HEK293T (cell line): ENCODE measurements at regions not wholly inside any gene's neighbourhood (a gene's known extent, or its start where the extent isn't known, plus 50 kb on each side); places are given as distances from the start of the nearest gene placed in this dataset.
"Not testable (repeated sequence)": the region's sequence is repeated elsewhere in the genome, so short reads cannot be mapped to it uniquely, and the experiment has no call there.

ENCODE experiments used
- CTCF ChIA-PET: fragments of 350-600 bp; formaldehyde crosslinking; extraction: SDS; loops from one replicate; lab custom pipeline; 2021; ENCODE audit warnings: antibody characterized with exemption, inconsistent platforms; lab: Yijun Ruan, JAX
- POLR2A ChIA-PET: fragments of 350-600 bp; formaldehyde crosslinking; extraction: SDS; loops from one replicate; lab custom pipeline; 2020; ENCODE audit warnings: antibody characterized with exemption, inconsistent platforms; lab: Yijun Ruan, JAX
- DNase-seq: peaks from one replicate; pipeline ENCODE4 v3.0.0; 2012; ENCODE audit warnings: mixed read lengths; ENCODE audit errors: extremely low spot score
- ARNT ChIP-seq: fragments of 450-650 bp; IDR thresholded peaks from 2 replicates; pipeline ENCODE4 v1.6.1; 2017; ENCODE audit warnings: mild to moderate bottlenecking
- BHLHE40 ChIP-seq: fragments of 450-650 bp; IDR thresholded peaks from 2 replicates; pipeline ENCODE4 v1.6.1; 2016; ENCODE audit warnings: mild to moderate bottlenecking, moderate library complexity, borderline replicate concordance
- CTBP1 ChIP-seq: fragments of 450-650 bp; IDR thresholded peaks from 2 replicates; pipeline ENCODE4 v1.6.1; 2016; ENCODE audit warnings: borderline replicate concordance
- ELF4 ChIP-seq: fragments of 450-650 bp; IDR thresholded peaks from 2 replicates; pipeline ENCODE4 v1.6.1; 2017; ENCODE audit warnings: antibody characterized with exemption
- FOXA1 ChIP-seq: fragments of 450-650 bp; IDR thresholded peaks from 2 replicates; pipeline ENCODE4 v1.6.1; 2016; ENCODE audit warnings: mild to moderate bottlenecking
- FOXK2 ChIP-seq: fragments of 450-650 bp; IDR thresholded peaks from 2 replicates; pipeline ENCODE4 v1.6.1; 2016; ENCODE audit warnings: mild to moderate bottlenecking
- FOXM1 ChIP-seq: fragments of 450-650 bp; IDR thresholded peaks from 2 replicates; pipeline ENCODE4 v1.6.1; 2017; ENCODE audit warnings: mild to moderate bottlenecking, borderline replicate concordance
- HDGF ChIP-seq: fragments of 450-650 bp; IDR thresholded peaks from 2 replicates; pipeline ENCODE4 v1.6.1; 2017; ENCODE audit warnings: antibody characterized with exemption, borderline replicate concordance
- L3MBTL2 ChIP-seq: fragments of 450-650 bp; conservative IDR thresholded peaks from 2 replicates; pipeline ENCODE4 v1.6.1; 2016; ENCODE audit warnings: mild to moderate bottlenecking
- LEF1 ChIP-seq: fragments of 450-650 bp; IDR thresholded peaks from 2 replicates; pipeline ENCODE4 v1.6.1; 2017; ENCODE audit warnings: mild to moderate bottlenecking, borderline replicate concordance
- NFRKB ChIP-seq: fragments of 450-650 bp; IDR thresholded peaks from 2 replicates; pipeline ENCODE4 v1.6.1; 2016; ENCODE audit warnings: mild to moderate bottlenecking, moderate library complexity
- PKNOX1 ChIP-seq: fragments of 450-650 bp; IDR thresholded peaks from 2 replicates; pipeline ENCODE4 v1.6.1; 2016
- SP1 ChIP-seq: fragments of 450-650 bp; IDR thresholded peaks from 2 replicates; pipeline ENCODE4 v1.6.1; 2017
- SUZ12 ChIP-seq: fragments of 450-650 bp; IDR thresholded peaks from 2 replicates; pipeline ENCODE4 v1.6.1; 2016; ENCODE audit warnings: mild to moderate bottlenecking
- TARDBP ChIP-seq: fragments of 450-650 bp; IDR thresholded peaks from 2 replicates; pipeline ENCODE4 v1.6.1; 2016
- ZNF384 ChIP-seq: fragments of 450-650 bp; IDR thresholded peaks from 2 replicates; pipeline ENCODE4 v1.6.1; 2016

- no peak for DNase-seq
- POLR2A ChIA-PET, result no interaction called here
- TF ChIP-seq ZNF384 (no peak), TARDBP (no peak), NFRKB (no peak), HDGF (no peak), L3MBTL2 (no peak), FOXM1 (no peak), ARNT (no peak), LEF1 (no peak), SUZ12 (no peak), SP1 (no peak), ELF4 (no peak), FOXK2 (no peak), FOXA1 (no peak), CTBP1 (no peak)
- CTCF ChIA-PET, result no interaction called here
Measured at GRCh38 chr5:85967681-85968080, 650.1 kb upstream of the COX7C start.

- no peak for TF ChIP-seq FOXM1
- TF ChIP-seq HDGF, result no peak
- TF ChIP-seq PKNOX1, result no peak
- TF ChIP-seq ARNT, result no peak
- no peak for TF ChIP-seq FOXK2
- no peak for TF ChIP-seq ZNF384
- TF ChIP-seq FOXA1, result no peak
- no peak for TF ChIP-seq SP1
- no peak for TF ChIP-seq TARDBP
- no peak for TF ChIP-seq CTBP1
- no peak for TF ChIP-seq ELF4
- no peak for TF ChIP-seq SUZ12
- TF ChIP-seq L3MBTL2, result no peak
- TF ChIP-seq BHLHE40, result no peak
- no peak for TF ChIP-seq LEF1
- no peak for TF ChIP-seq NFRKB
- POLR2A ChIA-PET, result no interaction called here
- DNase-seq, result no peak
- CTCF ChIA-PET, result no interaction called here
Measured at GRCh38 chr5:85972539-85972938, 645.2 kb upstream of the COX7C start.

- POLR2A ChIA-PET, result no interaction called here
- TF ChIP-seq ARNT (no peak), FOXA1 (no peak), ZNF384 (no peak), FOXM1 (no peak)
Measured at GRCh38 chr5:85985167-85985566, 632.6 kb upstream of the COX7C start.

GRCh38 chr5:85990998-85991397 is 626.7 kb upstream of the COX7C start:
- no peak for DNase-seq
- POLR2A ChIA-PET, result no interaction called here
- TF ChIP-seq NFRKB, result no peak
- TF ChIP-seq L3MBTL2, result no peak
- no peak for TF ChIP-seq SP1
- no peak for TF ChIP-seq ZNF384
- CTCF ChIA-PET, result no interaction called here

More at GRCh38 chr5:85985167-85985566, 632.6 kb upstream of the COX7C start:
- CTCF ChIA-PET, result no interaction called here
- no peak for DNase-seq

GRCh38 chr5:85994653-85995052 is 623.1 kb upstream of the COX7C start:
- CTCF ChIA-PET, DNase-seq, POLR2A ChIA-PET: not testable (repeated sequence)

GRCh38 chr5:85998656-85999055 is 619.1 kb upstream of the COX7C start:
- TF ChIP-seq ARNT, result no peak
- no peak for TF ChIP-seq HDGF
- no peak for TF ChIP-seq NFRKB
- TF ChIP-seq SP1, result no peak
- no peak for TF ChIP-seq FOXA1

GRCh38 chr5:86008293-86008692 is 609.4 kb upstream of the COX7C start:
- POLR2A ChIA-PET, result no interaction called here
- DNase-seq, result no peak
- CTCF ChIA-PET, result no interaction called here
- TF ChIP-seq FOXA1, result no peak
- TF ChIP-seq HDGF, result no peak
- TF ChIP-seq LEF1, result no peak
- TF ChIP-seq SUZ12, result no peak
- TF ChIP-seq ARNT, result no peak
- TF ChIP-seq L3MBTL2, result no peak
- no peak for TF ChIP-seq NFRKB

More at GRCh38 chr5:85998656-85999055, 619.1 kb upstream of the COX7C start:
- DNase-seq, result no peak
- ChIA-PET CTCF (no interaction called here), POLR2A (no interaction called here)

GRCh38 chr5:86008704-86009103 is 609.0 kb upstream of the COX7C start:
- no peak for DNase-seq
- CTCF ChIA-PET, result no interaction called here
- POLR2A ChIA-PET, result no interaction called here
- TF ChIP-seq HDGF, result no peak
- no peak for TF ChIP-seq NFRKB
- no peak for TF ChIP-seq FOXM1
- no peak for TF ChIP-seq FOXA1
- no peak for TF ChIP-seq SUZ12
- TF ChIP-seq FOXK2, result no peak
- TF ChIP-seq LEF1, result no peak
- no peak for TF ChIP-seq PKNOX1
